ENCODE measurements at regions not wholly inside any gene's neighbourhood (a gene's known extent, or its start where the extent isn't known, plus 50 kb on each side); places are given as distances from the start of the nearest gene placed in this dataset.

GRCh38 chr20:10949930-10950783, 276.4 kb upstream of the JAG1 start:
- H3K27ac ChIP-seq: no peak overlapping the region
- no peak for DNase-seq
- no peaks in the 10 kb centered on the region for H3K36me3 ChIP-seq
- H3K4me3 ChIP-seq: no peak overlapping the region
- H3K4me1 ChIP-seq: no peaks in the 10 kb centered on the region
- TF ChIP-seq POLR2A (IDR thresholded peaks at IDR 0.05) (no peak), CTCF (IDR thresholded peaks at IDR 0.05) (no peak)
- no peaks in the 10 kb centered on the region for H3K9me3 ChIP-seq
- no peaks in the 10 kb centered on the region for H3K27me3 ChIP-seq

- no peaks in the 10 kb centered on the region for H3K27me3 ChIP-seq
- no peaks in the 10 kb centered on the region for H3K9me3 ChIP-seq
- H3K36me3 ChIP-seq: no peaks in the 10 kb centered on the region
- H3K4me1 ChIP-seq: no peaks in the 10 kb centered on the region
- H3K4me3 ChIP-seq: no peak overlapping the region
- DNase-seq: no peak
- no peak for TF ChIP-seq CTCF (IDR thresholded peaks at IDR 0.05)
- TF ChIP-seq POLR2A (IDR thresholded peaks at IDR 0.05): no peak
- H3K27ac ChIP-seq: no peak overlapping the region
Measured at GRCh38 chr20:10951216-10951615, 277.4 kb upstream of the JAG1 start.

- no peak overlapping the region for H3K27ac ChIP-seq
- H3K27me3 ChIP-seq: no peaks in the 10 kb centered on the region
- no peaks in the 10 kb centered on the region for H3K4me1 ChIP-seq
- no peaks in the 10 kb centered on the region for H3K36me3 ChIP-seq
- no peaks in the 10 kb centered on the region for H3K9me3 ChIP-seq
- H3K4me3 ChIP-seq: no peak overlapping the region
- DNase-seq: no peak
- no peak for TF ChIP-seq POLR2A (IDR thresholded peaks at IDR 0.05)
Measured at GRCh38 chr20:10951904-10952303, 278.1 kb upstream of the JAG1 start.

- TF ChIP-seq CTCF (IDR thresholded peaks at IDR 0.05) (no peak), POLR2A (IDR thresholded peaks at IDR 0.05) (no peak)
- Histone ChIP-seq H3K27ac (no peak overlapping the region), H3K36me3 (no peaks in the 10 kb centered on the region), H3K4me3 (no peak overlapping the region), H3K4me1 (no peaks in the 10 kb centered on the region), H3K9me3 (no peaks in the 10 kb centered on the region), H3K27me3 (no peaks in the 10 kb centered on the region)
- no peak for DNase-seq
Measured at GRCh38 chr20:10953437-10953836, 279.6 kb upstream of the JAG1 start.

- no peaks in the 10 kb centered on the region for H3K9me3 ChIP-seq
- no peak overlapping the region for H3K27ac ChIP-seq
Measured at GRCh38 chr20:10954137-10954840, 280.5 kb upstream of the JAG1 start.

More at GRCh38 chr20:10954137-10954840, 280.5 kb upstream of the JAG1 start:
- no peak for DNase-seq
- Histone ChIP-seq H3K4me1 (no peaks in the 10 kb centered on the region), H3K27me3 (no peaks in the 10 kb centered on the region), H3K36me3 (no peaks in the 10 kb centered on the region), H3K4me3 (no peak overlapping the region)
- no peak for TF ChIP-seq CTCF (IDR thresholded peaks at IDR 0.05)
- no peak for TF ChIP-seq POLR2A (IDR thresholded peaks at IDR 0.05)

Measured in Peyer's patch (tissue), 4 donors.